Astrocyte of the spinal cord (primary cell): ENCODE measurements at regions not wholly inside any gene's neighbourhood (a gene's known extent, or its start where the extent isn't known, plus 50 kb on each side); places are given as distances from the start of the nearest gene placed in this dataset.

Source experiments
- DNase-seq: peaks from one replicate; pipeline ENCODE4 v3.0.0; 2011; ENCODE audit warnings: low read depth, low spot score
- H3K4me3 ChIP-seq: 2 replicates; pipeline ENCODE4 v1.5.1; 2011; ENCODE audit warnings: low read depth, mild to moderate bottlenecking, low read length, moderate library complexity
- CTCF ChIP-seq: IDR thresholded peaks from 2 replicates; pipeline ENCODE4 v1.5.1; 2012; ENCODE audit warnings: low read depth, mild to moderate bottlenecking, low read length, inconsistent platforms
- in situ Hi-C: cut with HindIII; loops from 2 replicates; pipeline ENCODE4 v1.10.0; 2017; ENCODE audit warnings: low sequenced_read_pairs

GRCh38 chr10:107631876-107632275 lies 467.4 kb upstream of the SORCS1 start:
- in situ Hi-C loops = no loop called here
- no peak for TF ChIP-seq CTCF
- H3K4me3 ChIP-seq = no peak overlapping the region
- DNase-seq = no peak

- TF ChIP-seq CTCF = no peak
- H3K4me3 ChIP-seq = no peak overlapping the region
- in situ Hi-C loops = no loop called here
- DNase-seq = no peak
Observed at GRCh38 chr10:107626862-107627261, 462.4 kb upstream of the SORCS1 start.

- no peak for DNase-seq
- in situ Hi-C loops = no loop called here
- no peak overlapping the region for H3K4me3 ChIP-seq
- TF ChIP-seq CTCF = no peak
Observed at GRCh38 chr10:107623292-107623691, 458.8 kb upstream of the SORCS1 start.

- no peak for DNase-seq
- in situ Hi-C loops = no loop called here
- TF ChIP-seq CTCF = no peak
- no peak overlapping the region for H3K4me3 ChIP-seq
Observed at GRCh38 chr10:107619139-107619538, 454.6 kb upstream of the SORCS1 start.

- in situ Hi-C loops = no loop called here
Observed at GRCh38 chr10:107618504-107618994, 454.0 kb upstream of the SORCS1 start.

GRCh38 chr10:107616463-107617410 lies 452.2 kb upstream of the SORCS1 start:
- no peak overlapping the region for H3K4me3 ChIP-seq
- DNase-seq = no peak
- no peak for TF ChIP-seq CTCF
- in situ Hi-C loops = no loop called here

More at GRCh38 chr10:107618504-107618994, 454.0 kb upstream of the SORCS1 start:
- TF ChIP-seq CTCF = no peak
- no peak for DNase-seq
- no peak overlapping the region for H3K4me3 ChIP-seq
